ENCODE measurements at regions not wholly inside any gene's neighbourhood (a gene's known extent, or its start where the extent isn't known, plus 50 kb on each side); places are given as distances from the start of the nearest gene placed in this dataset.

- DNase-seq = no peak
Observed at GRCh38 chr2:7906431-7906830, 775.4 kb upstream of the ID2 start.

GRCh38 chr2:7907041-7907440 is 774.8 kb upstream of the ID2 start:
- no peak for DNase-seq

- no peak for DNase-seq
Observed at GRCh38 chr2:7910752-7911151, 771.1 kb upstream of the ID2 start.

- DNase-seq = no peak
Observed at GRCh38 chr2:7911196-7911595, 770.7 kb upstream of the ID2 start.

DNA sequence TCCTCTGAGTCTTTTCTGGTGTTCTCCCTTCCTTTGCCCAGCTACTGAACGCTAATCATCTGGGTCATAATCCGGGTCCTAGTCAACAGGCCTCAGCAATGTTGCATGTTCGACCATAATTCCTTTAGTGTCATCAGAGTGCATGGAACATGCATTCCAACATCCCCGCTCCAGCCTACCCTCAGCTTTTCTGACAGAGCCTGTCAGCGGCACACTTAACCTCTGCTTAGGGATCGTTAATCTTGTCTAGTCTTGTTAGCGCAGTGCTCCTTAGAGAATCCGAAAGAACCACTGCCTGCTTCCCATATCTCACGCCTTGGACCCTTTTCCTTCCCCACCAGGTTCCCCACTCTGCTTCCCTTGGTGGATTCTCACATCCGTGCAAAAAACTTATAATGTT is 767.9 kb upstream of the ID2 start:
- no peak for DNase-seq

DNA sequence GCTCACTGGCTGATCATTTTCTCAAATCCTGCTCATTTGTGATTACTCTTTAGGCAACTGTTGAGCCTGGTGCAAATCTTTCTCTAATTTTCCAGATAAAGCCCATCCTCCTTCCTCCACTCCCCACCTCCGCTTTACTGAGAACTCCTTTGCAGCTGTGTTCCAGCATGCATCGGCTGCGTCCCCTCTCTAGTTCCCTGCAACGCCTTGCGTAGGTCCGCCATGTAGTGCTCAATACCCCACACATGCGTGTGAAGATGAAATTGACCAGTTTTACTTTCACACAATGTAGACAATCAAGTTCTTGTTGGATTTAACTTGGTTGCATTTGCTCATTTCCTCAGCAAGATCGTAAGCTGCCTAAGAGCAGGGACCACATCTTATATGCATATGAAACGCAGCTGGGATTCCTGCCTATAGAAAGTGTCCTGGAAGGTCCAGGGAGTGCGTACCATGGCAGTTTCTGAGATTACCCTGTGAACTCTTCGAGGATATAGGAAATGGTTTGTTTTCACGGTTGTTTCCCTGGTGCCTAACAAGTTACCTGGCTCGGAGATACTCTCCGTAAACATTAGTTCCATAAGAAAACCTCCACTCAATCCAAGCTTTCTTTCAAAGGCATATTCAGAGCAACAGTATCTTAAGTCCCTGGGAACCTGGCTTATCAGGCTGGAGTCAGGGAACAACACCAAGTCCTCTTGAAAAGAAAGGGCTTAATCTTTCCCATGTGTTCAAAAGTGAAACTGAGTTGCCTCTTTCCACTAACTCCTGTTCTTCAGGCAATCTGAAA is 766.4 kb upstream of the ID2 start:
- DNase-seq = peak; percentile 30

DNA sequence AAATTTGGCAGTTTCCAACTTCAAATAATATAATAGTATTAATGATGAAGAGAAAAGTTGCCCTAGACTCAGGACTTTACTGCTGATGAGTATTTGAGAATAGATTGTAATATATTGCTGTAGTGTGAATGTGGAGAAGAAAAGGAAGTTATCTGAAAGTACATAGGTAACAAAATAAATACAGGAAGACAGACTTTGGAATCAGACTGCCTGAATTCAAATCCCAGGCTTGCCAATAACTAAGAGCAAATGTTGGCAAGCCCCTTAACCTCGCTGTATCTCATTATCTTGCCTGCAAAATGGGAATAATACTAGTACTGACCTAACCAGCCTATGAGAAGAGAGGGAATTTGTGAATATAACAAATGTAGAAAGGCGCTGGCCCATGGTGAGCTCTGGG is 765.2 kb upstream of the ID2 start:
- no peak for DNase-seq

- DNase-seq = no peak
Observed at GRCh38 chr2:7919510-7919909, 762.3 kb upstream of the ID2 start.

DNA sequence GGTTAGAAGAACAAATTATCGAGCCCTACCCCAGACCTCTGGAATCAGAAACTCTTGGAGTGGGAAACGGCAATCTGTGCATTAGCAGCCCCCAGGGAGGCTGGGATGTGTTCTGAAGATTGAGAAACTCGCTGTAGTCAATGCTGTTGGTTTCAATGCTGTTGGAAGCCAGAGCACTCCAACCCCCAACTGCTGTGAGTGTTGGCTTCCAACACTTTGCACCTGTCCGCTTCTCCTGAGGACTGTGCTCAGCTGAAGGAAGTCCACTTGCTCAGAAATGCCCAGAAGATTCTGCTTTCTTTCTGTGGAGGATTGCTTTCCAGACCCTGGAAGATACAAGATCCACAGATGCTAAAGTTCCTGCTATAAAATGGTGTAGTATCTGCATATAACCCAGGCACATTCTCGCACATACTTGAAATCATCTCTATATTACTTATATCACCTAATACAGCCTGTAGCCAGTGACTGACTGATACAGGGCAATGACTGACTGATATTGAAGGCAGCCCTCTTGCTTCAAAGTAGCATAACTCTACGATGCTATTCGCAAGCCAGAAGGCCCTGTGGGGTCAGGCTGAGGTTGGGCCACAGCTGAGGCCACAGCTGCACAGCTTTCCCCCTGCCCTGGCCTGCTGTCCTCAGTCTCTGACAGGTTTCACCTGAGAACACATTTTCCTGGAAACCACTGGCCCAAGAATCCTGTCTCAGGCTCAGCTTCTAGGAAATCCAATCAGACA is 757.7 kb upstream of the ID2 start:
- DNase-seq = peak; percentile 55

DNA sequence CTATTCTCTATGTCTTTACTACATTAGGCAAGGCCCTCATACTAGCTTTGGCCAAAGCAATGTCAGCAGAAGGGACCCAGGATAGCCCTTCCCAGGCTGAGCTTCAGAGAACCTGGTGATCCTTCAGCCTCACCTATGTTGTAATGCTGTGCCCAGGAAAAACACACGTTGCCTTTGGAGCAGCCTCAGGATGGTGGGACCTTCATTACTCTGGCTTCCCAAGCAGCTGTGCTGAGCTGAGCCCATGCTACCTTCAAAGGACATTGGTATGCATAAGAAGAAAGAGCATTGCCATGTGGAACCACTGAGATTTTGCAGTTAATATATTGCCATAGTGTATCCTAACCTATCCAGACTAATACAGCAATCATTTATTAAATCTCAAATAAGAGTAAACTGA is 756.4 kb upstream of the ID2 start:
- DNase-seq = no peak

- DNase-seq = no peak
Observed at GRCh38 chr2:7927691-7928090, 754.2 kb upstream of the ID2 start.

DNA sequence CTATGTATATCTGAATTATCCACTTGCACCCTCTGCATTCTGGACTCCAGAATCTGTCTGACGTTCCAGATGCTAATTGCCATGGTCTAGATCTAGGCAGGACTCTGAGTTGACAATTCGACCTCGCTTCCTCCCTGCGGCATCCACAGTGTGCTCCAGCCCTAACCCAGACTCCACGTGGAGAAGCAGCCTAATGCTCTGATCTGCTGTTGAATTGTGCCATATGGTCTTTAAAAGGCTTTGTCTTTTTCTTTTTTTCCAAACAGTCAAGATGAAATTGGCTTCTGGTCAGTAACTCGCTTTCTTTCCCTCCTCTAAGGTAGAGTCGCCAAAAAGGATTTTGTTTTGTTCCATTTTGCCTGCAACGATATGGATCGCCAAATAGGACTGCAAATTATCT is 752.6 kb upstream of the ID2 start:
- no peak for DNase-seq

- peak; percentile 49 for DNase-seq
Observed at GRCh38 chr2:7930800-7931635, 750.8 kb upstream of the ID2 start.

DNA sequence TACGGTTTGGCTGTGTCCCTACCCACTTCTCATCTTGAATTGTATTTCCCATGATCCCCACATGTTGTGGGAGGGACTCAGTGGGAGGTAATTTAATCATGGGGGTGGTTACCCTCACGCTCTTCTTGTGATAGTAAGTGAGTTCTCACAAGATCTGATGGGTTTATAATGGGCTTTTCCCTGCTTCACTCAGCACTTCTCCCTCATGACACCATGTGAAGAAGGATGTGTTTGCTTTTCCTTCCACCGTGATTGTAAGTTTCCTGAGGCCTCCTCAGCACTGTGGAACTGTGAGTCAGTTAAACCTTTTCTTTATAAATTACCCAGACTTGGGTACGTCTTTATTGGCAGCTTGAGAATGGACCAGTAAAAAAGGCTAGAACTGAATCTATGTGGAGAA is 750.0 kb upstream of the ID2 start:
- no peak for DNase-seq

DNA sequence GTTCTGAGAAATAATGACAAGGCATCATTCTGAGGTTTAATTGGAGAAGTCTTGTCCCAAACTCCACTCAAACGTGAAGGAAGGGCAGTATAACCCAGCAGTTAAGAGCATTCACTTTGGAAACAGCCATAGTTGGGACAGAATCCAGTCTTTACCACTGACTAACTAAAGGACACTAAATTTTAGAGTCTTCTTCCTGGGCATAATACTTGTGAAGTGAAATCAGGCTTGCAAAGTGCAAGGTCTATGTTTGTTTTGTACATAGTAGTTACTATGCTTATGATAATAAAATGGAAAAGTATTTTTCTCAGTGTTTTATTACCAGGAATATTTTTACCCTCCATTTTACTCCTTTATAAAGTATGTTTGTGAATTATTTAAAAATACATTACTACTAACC is 748.2 kb upstream of the ID2 start:
- DNase-seq = no peak

GRCh38 chr2:7934476-7934875 is 747.4 kb upstream of the ID2 start:
- no peak for DNase-seq

DNA sequence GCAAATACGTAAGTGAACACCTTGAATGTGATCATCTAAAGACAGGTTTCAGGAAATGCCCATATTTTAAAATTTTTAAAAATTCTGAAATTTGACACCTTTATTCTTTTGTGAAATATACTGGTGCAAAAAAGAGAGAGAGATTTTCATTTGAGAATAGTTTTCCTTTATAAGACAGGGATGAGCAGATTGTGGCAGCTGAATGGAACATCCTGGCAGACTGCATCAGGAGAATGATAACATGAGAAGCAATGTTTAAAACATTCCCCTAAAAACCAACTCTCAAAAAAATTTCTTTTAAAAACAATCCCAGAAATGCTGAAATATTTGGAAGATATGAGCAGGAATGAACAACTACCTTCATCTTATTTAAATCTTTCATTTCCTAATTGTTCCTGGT is 744.8 kb upstream of the ID2 start:
- DNase-seq = no peak

DNA sequence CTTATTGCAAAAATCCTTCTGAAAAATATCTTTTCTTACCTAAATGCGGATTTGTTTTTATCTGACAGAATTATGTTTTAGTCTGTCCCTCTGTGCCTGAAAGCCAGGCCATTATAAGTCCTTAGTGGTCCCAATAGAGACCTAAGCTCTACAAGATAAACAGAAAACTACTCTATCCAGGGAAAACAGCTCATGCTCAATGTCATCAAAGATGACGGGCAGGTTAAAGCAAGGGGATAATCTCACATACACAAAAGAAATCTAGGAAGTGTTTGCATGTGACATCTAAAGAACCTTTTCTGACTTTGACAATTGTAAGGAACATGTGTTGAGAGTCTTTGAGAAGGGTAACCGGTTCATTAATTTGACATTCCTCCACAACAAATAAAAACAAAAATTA is 741.1 kb upstream of the ID2 start:
- DNase-seq = no peak

DNA sequence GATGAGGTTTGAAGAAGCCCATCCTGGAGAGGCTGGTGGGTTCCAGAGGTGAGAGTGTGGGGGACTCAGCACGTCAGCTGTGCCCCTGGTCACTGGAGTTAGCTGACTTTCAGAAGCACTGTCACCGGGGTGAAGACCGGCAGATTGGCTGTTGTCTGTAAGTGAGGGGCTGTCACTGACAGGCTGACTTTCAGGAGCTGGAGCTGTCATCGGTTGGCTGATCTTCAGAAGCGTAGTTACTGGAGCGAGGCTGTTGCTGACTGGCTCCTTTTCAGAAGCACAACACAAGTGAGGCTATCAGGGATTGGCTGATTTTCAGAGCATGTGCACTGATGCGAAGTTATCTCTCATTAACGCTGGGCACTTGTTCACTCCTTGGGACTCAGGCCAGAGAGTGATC is 738.4 kb upstream of the ID2 start:
- DNase-seq = no peak

- no peak for DNase-seq
Observed at GRCh38 chr2:7945026-7945425, 736.8 kb upstream of the ID2 start.

DNA sequence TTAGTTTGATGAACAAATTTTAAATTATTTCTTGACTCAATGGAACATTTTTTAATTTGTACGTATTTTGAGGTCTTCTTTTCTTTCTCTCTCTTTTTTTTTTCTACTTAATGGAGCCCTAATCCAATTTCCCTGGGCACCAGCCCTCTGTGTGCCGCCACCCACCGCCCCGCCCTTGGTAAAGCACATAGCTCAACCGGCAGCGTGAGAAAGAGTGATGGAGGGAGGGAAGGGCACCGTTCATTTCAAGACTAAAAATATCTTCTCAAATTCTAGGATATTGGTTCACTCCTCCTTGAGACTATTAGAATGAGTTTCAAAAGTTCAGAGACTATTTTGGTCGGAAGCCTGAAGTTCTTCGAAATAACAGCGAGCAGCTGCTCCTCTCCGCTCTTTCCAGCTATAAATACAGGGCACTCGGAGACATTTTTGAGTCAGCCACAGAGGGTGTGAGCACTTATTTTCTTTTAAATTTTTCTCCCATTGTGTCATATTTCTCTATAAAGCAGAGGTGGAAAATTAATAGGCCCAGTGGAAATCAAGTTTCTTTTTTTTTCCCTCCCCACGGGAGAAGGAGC is 731.7 kb upstream of the ID2 start:
- no peak for DNase-seq

DNA sequence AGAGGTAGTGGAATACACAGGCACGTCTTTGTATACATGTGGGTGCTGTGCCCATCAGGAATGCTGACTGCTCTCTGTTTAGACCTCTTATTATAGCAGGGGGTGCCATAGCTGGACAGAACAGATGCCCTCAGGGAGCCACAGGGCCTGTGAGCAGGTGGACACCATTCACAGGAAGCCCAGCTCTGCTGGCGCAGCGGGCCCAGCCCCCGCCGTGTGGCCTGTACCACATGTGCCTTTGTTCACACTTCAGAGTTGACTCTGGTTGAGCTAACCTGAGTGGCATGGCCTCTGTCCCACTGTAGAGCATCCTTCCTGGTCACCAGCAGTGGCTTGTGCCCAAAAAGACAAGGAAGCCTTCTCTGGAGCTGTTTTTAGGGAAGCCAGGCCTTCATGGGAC is 730.9 kb upstream of the ID2 start:
- no peak for DNase-seq

- no peak for DNase-seq
Observed at GRCh38 chr2:7951490-7951889, 730.4 kb upstream of the ID2 start.

Data from right hindlimb (tissue), 1 donor.